Keratinocyte (primary cell): ENCODE measurements at regions not wholly inside any gene's neighbourhood (a gene's known extent, or its start where the extent isn't known, plus 50 kb on each side); places are given as distances from the start of the nearest gene placed in this dataset.

Source experiments
- CTCF ChIP-seq, 3 experiments: IDR thresholded peaks in 1 of 3; conservative IDR thresholded peaks in 1 of 3; optimal IDR thresholded peaks in 1 of 3; 2 replicates in 2 of 3; 3 replicates in 1 of 3; pipeline versions ENCODE3 to v1.5.1; 2011; ENCODE audit warnings: low read length in 3 of 3, mild to moderate bottlenecking in 3 of 3, moderate library complexity in 2 of 3, control low read depth in 1 of 3, inconsistent platforms in 1 of 3; ENCODE audit not compliant: insufficient read depth in 2 of 3; ENCODE audit errors: extremely low read depth in 1 of 3
- EZH2 ChIP-seq: IDR thresholded peaks from one replicate; pipeline ENCODE4 v1.6.1; 2012; ENCODE audit warnings: inconsistent platforms, mild to moderate bottlenecking, low read length, moderate library complexity

GRCh38 chr20:17827759-17828559, 128.2 kb downstream of the BANF2 start:
- TF ChIP-seq EZH2 (no peak), CTCF (optimal IDR thresholded peaks at IDR 0.05 in 1 of 3, IDR thresholded peaks at IDR 0.05 in 1 of 3, conservative IDR thresholded peaks at IDR 0.05 in 1 of 3; ENCODE audit: extremely low read depth in 1 of 3, insufficient read depth in 2 of 3, low read length in 3 of 3) (no peak)
